ENCODE measurements at regions not wholly inside any gene's neighbourhood (a gene's known extent, or its start where the extent isn't known, plus 50 kb on each side); places are given as distances from the start of the nearest gene placed in this dataset.
"Not testable (repeated sequence)": the region's sequence is repeated elsewhere in the genome, so short reads cannot be mapped to it uniquely, and the experiment has no call there.

- not testable (repeated sequence) for TF ChIP-seq CTCF (IDR thresholded peaks at IDR 0.05; ENCODE audit: poor library complexity); EZH2 (IDR thresholded peaks at IDR 0.05; ENCODE audit: borderline replicate concordance); EZH2phosphoT487 (IDR thresholded peaks at IDR 0.05; ENCODE audit: low read depth, severe bottlenecking, unreplicated experiment)
Observed at GRCh38 chr5:135742240-135742639, 92.2 kb upstream of the SLC25A48 start.
